Stimulated activated CD8-positive, alpha-beta memory T cell treated with anti-CD3 and anti-CD28 coated beads, Interleukin-15, amount 100 ng/mL, for 1 hour (primary cell): ENCODE measurements at regions not wholly inside any gene's neighbourhood (a gene's known extent, or its start where the extent isn't known, plus 50 kb on each side); places are given as distances from the start of the nearest gene placed in this dataset.
"Not testable (repeated sequence)": the region's sequence is repeated elsewhere in the genome, so short reads cannot be mapped to it uniquely, and the experiment has no call there.

Experiments used
- DNase-seq: peaks from one replicate; pipeline ENCODE4 v3.0.0-alpha.2; 2020; ENCODE audit warnings: low read depth

GRCh38 chr12:70008944-70009343 lies 183.9 kb downstream of the MYRFL start:
- DNase-seq, result no peak

GRCh38 chr12:70011353-70011752 lies 186.3 kb downstream of the MYRFL start:
- no peak for DNase-seq

DNA sequence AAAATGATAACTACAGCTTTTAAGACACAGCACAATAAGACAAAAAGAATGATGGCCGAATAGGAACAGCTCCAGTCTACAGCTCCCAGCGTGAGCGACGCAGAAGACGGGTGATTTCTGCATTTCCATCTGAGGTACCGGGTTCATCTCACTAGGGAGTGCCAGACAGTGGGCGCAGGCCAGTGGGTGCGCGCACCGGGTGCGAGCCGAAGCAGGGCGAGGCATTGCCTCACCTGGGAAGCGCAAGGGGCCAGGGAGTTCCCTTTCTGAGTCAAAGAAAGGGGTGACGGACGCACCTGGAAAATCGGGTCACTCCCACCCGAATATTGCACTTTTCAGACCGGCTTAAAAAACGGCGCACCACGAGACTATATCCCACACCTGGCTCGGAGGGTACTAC lies 188.0 kb downstream of the MYRFL start:
- DNase-seq, result not testable (repeated sequence)

- DNase-seq, result no peak
Measured at GRCh38 chr12:70028515-70028914, 203.5 kb downstream of the MYRFL start.

DNA sequence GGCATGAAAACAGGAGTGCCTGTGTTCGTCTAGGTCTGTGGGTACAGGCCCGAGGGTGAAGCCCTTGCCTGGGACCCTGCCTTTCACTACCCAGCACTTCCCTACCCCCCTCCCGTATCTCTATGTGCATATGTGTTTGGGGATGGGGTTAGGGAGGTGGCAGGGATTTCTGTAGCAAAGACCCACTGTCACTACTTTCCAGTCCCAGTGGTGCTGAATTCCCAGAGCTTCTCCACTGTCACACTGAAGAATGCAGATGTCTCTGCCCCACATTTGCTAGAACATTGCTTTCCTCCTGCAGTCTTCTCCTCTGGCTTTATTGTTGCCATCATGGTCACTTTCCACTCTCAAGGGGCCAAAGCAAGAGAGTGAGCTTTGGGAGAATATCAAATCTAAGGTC lies 203.9 kb downstream of the MYRFL start:
- no peak for DNase-seq

DNA sequence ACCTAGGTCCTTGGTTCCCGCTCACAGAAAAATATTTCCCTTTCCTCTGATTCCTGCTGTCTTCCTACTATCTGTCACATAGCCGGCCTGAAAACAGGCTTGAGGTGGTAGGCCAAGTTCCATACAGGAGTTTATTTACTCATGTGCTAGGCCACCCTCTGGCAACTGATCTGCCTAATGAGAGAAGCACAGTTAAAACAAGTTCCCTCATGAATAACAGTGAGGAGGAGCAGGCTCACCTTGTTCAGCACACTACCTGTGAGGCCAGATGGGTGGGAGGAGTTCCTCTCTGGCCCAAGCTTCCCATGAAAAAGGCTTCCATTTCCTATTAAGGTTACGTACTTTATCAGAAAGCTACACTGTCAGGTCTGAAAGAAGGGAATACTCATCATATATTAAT lies 206.0 kb downstream of the MYRFL start:
- DNase-seq, result no peak

GRCh38 chr12:70032076-70032475 lies 207.0 kb downstream of the MYRFL start:
- no peak for DNase-seq

GRCh38 chr12:70033310-70033709 lies 208.3 kb downstream of the MYRFL start:
- no peak for DNase-seq

- DNase-seq, result no peak
Measured at GRCh38 chr12:70040141-70040540, 203.1 kb upstream of the CNOT2 start.

DNA sequence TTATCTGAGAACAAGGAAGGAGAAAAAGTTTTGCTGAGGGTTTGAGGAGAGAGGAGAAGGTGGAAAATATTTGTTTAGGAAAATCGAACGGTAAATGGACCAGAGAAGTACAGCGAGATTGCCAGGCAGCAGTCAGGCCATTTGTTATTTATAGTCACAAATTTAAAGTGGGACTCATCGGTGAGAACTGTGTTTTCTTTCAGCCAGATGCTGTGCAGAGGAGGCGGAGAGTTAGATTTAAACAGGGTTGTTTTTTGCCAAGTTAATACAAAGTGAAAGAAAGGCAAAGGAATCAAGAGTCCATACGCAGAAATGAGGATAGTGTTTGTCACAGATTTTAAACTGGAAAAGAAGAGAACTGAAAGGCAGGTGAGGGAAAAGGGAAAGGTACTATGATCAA lies 200.6 kb upstream of the CNOT2 start:
- no peak for DNase-seq

GRCh38 chr12:70043490-70044138 lies 199.6 kb upstream of the CNOT2 start:
- no peak for DNase-seq

- no peak for DNase-seq
Measured at GRCh38 chr12:70044167-70044566, 199.1 kb upstream of the CNOT2 start.

DNA sequence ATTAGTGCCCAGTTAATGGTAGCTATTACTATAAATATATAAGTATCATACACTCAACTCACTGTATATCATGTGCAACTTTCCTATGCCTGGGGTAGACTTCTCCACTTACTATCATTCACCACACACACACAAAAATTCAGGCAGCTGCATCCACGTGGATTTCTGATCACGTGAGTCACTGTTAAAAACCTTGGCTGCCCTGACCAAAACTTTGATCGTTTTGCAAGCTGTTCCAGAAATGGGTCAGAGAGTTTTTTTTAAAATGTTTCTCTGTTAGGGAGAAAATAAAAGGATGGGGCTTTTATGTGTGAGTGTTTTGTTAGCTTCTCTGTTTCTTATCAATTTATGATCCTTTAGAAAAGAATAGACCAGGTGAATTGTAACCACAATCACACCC lies 198.2 kb upstream of the CNOT2 start:
- DNase-seq, result no peak

DNA sequence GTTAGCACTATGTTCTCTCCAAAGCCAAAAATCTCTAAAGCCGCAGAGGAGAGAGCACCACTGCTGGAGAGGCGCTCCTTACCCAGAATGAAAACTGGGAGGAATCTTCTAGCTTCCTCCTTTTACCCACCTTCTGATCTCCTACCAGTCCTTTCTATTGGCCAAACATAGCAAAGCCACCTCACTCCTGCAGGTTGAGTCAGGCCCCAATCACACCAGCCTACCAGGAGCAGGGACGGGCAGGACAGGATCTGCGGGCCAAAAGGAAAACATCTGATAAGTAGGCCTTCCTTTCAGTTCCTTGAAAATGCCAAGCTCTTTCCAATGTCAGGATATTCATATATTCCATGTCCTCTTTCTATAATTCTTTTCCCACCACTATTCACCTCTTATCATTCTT lies 197.7 kb upstream of the CNOT2 start:
- no peak for DNase-seq

DNA sequence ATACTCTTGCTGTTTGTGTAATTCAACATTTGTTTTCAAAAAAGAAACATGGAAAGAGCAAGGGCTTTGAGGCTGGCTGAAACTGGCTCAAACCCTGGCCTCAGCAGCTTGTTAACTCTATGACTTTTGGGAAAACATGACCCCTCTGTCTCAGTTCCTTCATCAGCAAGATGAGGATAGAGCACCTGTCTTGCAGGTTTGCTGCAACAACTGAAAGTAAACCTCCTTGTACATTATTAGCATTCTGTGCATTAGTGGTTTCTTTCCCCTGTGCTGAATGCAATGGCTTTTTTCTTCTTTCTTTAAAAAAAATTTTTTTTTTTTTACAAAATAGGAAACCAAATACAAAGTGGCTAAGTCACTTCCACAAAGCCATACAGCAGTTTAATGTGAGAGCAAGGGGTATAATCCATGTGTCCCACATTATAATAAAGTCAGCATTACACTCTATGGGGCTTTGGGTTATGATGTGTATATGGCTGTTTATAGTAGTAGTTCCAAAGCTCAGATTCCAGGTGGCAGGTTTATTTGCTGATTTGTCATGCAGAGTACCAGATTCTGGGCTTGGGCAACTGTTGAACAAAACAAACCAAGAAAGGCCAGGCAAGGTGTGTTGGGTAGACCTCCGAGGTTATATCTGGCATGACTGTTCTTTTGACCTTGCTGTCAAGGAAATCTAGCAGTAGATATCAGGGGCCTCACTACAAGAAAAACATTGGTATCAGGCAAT lies 194.5 kb upstream of the CNOT2 start:
- no peak for DNase-seq

DNA sequence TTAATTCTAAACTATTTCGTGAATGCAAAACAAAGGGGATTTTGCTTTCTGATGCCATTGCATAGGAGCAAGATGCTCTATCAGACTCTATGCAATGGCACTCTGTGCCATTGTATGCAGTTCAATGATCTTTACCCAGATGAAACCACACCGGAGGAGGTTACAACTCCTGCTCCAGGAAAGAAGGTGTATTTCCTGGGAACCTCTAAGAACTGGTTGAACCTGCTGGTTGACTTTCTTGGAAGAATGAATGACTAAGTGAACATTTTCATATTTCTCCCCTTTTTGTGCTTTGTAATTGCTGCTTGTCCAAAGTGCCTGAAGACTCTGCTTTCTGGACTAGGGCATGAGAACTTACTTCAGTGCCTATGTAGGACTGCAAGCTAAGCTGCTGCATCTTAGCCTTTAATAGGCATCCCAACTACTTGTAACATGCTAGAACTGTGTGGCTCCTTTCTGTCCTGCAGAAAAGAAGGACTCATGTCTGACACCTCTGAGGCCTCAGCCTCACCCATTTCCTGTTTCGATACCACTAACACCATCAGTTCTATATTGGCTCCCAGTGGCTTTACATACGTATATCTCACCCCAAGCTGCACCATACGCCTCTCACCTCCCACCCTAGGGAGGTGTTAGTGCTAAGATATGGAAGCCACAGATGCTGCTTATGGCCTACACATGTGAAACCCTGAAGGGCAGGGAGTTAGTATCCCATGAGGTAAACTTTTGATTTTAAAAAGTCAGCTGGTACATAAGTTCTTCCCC lies 193.5 kb upstream of the CNOT2 start:
- peak; percentile 6 for DNase-seq

DNA sequence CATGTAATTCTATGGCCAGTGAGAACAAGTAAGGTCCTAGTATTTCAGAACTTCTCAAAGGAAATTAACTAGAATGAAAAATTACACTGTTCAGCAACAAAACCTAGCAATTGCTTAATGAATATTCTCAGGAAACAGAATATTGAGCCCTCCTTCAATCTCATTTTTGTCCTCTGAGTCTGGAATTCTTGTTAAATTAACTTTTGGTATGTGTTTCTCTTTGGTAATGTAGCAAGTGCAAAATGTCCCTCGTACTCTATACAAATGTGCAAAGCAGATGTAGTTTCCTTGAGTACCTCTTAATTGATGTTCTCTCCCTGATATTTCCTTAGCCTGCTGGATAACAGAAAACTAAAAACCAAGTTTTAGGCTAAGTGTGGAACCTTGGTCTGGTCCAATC lies 190.8 kb upstream of the CNOT2 start:
- no peak for DNase-seq

DNA sequence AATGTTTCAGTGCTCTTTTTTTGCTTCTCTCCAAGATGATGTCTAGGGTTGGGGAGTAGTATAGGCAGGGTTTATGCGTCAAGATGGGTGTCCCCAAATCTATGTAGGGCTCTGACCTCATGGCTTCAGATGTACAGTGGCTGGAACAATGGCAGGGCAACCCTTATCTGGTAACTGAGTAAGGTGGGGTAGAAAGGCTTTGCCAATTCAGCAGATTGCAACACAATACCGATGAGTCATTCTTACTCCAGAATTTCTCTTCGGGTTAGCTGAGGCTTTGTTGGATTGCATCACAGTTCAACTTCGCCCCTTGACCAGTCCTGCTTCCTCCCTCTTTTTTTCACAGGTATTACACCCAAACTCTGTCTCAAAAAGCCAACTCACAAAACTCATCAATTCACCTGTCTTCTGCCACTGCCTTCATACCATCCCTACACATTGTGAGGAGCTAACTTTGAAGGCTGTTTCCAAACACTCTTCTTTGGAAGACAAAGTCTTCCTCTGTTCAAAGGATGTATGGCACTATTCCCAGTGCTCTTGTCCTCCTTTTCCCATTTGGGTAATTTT lies 190.2 kb upstream of the CNOT2 start:
- no peak for DNase-seq

- DNase-seq, result no peak
Measured at GRCh38 chr12:70059373-70059772, 183.9 kb upstream of the CNOT2 start.

DNA sequence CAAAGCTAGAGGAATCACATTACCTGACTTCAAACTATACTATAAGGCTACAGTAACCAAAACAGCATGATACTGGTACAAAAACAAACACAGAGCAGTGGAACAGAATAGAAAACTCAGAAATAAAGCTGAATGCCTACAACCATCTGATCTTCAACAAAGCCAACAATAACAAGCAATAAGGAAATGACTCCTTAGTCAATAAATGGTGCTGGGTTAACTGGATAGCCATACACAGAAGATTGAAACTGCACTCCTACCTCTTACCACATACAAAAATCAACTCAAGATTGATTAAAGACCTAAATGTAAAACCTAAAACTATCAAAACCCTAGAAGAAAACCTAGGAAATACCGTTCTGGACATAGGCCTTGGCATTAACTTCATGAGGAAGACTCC lies 182.6 kb upstream of the CNOT2 start:
- DNase-seq, result no peak

DNA sequence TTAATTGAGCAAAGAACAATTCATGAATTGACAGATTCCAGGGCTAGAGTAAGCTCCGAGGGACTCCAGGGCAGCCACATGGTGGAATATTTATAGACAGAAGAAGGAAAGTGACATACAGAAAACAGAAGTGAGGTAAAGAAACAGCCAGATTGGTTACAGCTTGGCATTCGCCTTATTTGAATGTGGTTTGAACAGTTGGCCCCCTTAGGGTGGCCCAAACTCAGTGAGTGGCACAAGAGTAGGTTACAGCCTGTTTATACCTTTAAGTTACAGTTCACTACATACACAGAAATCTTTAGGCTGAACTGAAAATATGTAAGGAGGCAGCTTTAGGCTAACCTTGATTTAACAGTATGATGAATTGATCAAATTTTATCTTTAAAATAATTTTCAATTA lies 174.5 kb upstream of the CNOT2 start:
- DNase-seq, result no peak

DNA sequence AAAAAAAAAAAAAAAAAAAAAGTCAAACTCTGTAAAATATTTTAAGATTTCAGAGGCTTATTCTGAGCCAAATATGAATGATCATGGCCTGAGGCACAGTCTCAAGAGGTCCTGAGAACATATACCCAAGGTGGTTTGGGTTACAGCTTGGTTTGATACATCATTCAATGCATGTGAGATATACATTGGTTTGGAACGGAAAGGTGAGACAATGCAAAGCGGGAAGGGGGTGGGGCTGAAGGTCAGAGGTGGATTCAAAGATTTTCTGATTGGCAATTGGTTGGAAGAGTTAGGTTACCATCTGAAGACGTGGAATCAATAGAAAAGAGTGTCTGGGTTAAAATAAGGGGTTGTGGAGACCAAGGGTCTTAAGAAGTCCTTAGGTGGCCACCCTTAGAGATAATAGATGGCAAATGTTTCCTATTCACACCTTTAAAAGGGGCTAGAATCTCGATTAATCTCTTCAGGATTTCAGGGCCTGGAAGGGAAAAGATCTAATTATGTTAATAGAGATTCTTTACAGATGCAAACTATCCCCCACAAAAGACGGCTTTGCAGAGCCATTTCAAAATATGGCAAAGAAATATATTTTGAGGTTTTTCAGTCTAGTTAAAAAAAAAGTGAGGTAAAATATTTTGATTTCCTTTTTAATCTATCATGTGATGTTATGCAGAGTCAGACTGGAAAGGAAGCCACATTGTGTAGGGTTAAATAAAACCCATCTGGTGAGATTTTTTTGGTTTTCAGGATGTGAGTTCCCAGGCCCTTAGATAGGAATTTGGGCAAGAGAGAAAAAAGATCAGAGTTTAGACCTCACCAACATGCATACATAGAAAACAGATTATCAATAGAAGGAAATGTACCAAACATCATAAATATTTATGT lies 173.8 kb upstream of the CNOT2 start:
- DNase-seq, result no peak
